ENCODE measurements at regions not wholly inside any gene's neighbourhood (a gene's known extent, or its start where the extent isn't known, plus 50 kb on each side); places are given as distances from the start of the nearest gene placed in this dataset.

- TF ChIP-seq CTCF (conservative IDR thresholded peaks at IDR 0.05; ENCODE audit: low read depth, low read length) (no peak), EZH2phosphoT487 (IDR thresholded peaks at IDR 0.05; ENCODE audit: borderline replicate concordance, low read length) (no peak)
Observed at GRCh38 chr4:184537269-184538022, 63.1 kb upstream of the IRF2 start.
